Peyer's patch (tissue), 4 donors: ENCODE measurements at regions not wholly inside any gene's neighbourhood (a gene's known extent, or its start where the extent isn't known, plus 50 kb on each side); places are given as distances from the start of the nearest gene placed in this dataset.

ENCODE experiments used
- POLR2A ChIP-seq, 2 donors: fragments of 450-650 bp; IDR thresholded peaks; one replicate each; pipeline ENCODE4 v1.5.1; 2017; ENCODE audit warnings: antibody characterized with exemption in 2 of 2, mild to moderate bottlenecking in 2 of 2, moderate library complexity in 2 of 2
- TF ChIP-seq, protein P1 (sequence below), 6 experiments: fragments of 450-650 bp in 4 of 6; fragments of 200-600 bp in 2 of 6; sonication (generic) in 1 of 6; IDR thresholded peaks; one replicate each; pipeline ENCODE4 v1.5.1; 2017 to 2019; ENCODE audit warnings: antibody characterized with exemption in 6 of 6, mild to moderate bottlenecking in 3 of 6, moderate library complexity in 1 of 6

DNA sequence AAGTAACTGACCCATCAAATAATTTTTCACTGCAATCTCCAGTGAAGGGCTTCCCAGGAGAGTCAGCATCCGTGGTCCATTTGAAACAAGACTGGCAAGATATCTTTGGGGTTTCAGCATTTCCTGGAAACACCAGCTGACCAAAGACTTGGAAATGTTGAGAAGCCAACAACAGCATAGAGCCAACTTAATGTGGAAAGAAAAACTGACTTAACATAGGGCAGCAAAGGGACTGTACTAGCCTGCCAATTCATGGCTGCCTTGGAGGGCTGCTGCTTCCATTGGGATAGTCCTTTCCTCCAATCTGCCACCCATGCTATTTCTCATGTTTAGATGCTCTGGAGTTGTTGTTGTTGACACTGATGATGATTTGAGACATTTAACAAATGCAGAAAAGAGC is 76.5 kb upstream of the SPDL1 start:
- TF ChIP-seq, protein P1, sequence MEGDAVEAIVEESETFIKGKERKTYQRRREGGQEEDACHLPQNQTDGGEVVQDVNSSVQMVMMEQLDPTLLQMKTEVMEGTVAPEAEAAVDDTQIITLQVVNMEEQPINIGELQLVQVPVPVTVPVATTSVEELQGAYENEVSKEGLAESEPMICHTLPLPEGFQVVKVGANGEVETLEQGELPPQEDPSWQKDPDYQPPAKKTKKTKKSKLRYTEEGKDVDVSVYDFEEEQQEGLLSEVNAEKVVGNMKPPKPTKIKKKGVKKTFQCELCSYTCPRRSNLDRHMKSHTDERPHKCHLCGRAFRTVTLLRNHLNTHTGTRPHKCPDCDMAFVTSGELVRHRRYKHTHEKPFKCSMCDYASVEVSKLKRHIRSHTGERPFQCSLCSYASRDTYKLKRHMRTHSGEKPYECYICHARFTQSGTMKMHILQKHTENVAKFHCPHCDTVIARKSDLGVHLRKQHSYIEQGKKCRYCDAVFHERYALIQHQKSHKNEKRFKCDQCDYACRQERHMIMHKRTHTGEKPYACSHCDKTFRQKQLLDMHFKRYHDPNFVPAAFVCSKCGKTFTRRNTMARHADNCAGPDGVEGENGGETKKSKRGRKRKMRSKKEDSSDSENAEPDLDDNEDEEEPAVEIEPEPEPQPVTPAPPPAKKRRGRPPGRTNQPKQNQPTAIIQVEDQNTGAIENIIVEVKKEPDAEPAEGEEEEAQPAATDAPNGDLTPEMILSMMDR (IDR thresholded peaks at IDR 0.05), result no peak
- TF ChIP-seq POLR2A (IDR thresholded peaks at IDR 0.05), result no peak
